Pulmonary artery endothelial cell (primary cell): ENCODE measurements at regions not wholly inside any gene's neighbourhood (a gene's known extent, or its start where the extent isn't known, plus 50 kb on each side); places are given as distances from the start of the nearest gene placed in this dataset.

ENCODE experiments used
- DNase-seq: peaks from one replicate; pipeline ENCODE4 v3.0.0-alpha.2; 2011; ENCODE audit warnings: low read depth, low spot score

DNA sequence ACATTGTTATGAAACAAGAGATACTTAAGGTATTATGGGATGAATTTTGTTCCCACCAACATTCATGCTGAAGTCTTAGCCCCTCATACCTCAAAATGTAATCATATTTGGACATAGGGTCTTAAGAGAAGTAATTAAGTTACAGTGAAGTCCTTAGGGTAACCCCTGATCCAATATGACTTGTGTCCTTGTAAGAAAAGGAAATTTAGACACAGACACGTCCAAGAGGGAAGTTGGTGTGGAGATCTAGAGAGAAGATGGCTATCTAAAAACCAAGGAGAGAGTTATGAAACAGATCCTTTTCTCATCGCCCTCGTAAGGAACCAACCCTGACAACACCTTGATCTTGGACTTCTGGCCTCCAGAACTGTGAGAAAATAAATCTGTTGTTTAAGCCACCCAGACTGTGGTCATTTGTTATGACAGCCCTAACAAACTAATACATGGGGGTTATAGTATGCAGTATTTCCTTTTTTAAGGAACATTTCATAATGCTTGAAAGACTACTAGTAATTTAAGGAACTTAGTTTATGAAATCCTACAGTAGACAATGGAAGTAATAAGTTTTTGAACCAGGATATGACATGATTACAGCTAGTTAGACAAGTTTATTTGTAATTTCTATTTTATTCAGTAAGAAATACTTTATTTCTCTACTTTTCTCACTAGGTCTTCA, 875.5 kb upstream of the ADGRL2 start:
- no peak for DNase-seq

DNA sequence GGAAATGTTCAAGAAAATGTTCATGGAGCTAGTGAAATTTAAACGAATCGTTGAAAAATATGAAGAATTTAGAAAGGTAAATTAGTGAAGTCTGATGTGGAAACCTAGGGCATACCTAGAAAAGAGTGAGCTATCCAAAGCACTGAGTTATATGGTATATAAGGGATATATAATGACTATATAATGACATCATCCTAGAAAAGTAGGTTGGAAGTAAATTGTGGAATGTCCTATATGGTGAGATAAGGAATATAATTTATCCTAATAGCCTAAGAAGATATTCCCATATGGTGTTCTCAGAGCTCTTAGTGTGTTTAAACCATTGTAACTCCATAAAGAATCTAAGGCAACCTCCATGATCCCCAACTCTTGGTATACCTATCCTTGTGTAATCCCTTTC, 876.4 kb upstream of the ADGRL2 start:
- DNase-seq = no peak

DNA sequence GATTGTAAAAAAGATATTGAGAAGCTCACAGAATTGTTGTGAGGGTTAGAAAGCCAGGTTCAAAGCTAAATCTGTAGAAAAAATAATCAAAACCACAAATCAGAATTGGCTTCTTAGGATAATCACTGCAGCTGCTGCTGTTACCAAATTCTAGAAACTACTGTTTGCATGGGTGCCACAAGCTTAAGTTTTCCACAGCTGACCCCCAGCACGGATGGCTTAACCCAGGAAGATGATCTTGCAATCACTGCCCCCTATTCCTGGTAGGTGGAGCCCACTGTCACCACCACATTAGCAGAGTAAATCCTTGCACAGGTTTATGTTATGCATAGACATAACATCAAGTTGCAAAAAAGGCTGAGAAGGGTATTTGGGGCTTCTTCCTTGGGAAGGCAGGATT, 877.8 kb upstream of the ADGRL2 start:
- no peak for DNase-seq

DNA sequence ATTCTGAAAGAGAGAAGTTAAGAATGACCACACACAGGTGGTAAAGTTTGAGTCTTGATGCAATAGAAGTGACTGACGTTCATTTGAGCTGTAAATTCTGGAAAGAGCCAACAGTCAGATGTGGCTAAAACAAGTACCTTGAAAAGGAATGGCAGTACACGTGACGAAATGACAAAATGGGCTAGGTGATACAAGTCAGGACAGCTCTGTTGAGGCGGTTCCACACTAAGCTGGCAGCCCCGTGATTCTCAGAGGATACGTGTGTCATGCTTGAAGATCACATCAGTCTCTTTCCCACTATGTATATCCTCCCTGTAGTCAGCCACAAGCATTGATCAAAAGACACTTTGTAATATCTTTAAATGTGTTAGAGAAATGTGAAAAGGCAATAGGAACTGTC, 881.3 kb upstream of the ADGRL2 start:
- no peak for DNase-seq

DNA sequence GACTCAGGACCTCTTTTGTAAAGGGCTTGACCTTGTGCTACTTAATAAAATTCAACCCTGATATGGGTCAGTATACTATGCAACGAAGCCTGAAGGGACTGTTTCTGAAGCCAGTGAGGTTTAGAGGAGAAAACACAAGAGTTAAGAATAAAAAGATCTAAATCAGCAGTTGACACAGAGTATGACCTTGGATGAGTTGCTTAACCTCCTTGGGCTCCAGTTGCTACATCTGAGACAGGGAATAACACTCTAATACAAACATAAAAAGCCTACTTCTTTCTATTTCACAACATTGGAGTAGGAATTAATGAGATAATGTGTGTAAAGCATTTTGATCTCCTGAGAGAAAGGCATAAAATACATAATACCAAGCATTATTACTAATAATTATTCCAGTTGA, 882.4 kb upstream of the ADGRL2 start:
- no peak for DNase-seq

DNA sequence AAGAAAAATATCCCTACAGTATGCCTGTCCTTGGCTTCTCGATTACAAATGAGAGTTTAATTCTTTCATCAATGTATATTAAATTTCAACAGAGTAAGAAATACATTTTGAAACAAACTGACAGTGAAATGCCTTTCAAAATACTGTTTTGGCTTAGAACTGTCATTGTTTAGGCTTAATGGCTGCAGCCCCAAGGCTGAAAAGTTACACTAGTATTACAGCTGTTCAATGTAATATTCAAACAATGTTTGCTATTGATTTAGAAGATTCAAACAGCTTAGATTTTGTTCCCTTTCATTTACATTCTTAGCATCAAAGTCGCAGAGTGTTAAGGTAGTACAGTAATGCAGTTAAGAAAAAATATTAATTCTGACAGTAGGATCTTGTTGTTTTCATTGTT, 882.9 kb upstream of the ADGRL2 start:
- no peak for DNase-seq

DNA sequence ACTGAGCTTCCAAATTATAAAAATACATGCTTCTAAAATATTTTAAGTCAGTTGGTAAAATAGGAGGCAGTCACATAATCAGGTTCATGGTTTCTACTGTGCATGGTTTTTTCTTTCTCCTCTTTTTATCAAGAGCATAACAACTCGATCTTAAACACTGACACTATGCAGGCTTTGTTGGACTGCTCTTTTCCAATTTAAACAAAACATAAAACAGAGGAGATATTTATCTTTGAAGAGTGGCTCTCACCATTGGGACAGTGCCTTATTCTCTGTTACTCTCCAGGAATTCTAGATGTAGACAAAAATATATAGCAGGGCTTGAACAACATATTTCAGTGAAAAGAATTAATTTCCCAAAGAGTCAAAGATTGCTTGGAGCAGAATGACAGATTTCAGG, 883.5 kb upstream of the ADGRL2 start:
- DNase-seq = no peak

DNA sequence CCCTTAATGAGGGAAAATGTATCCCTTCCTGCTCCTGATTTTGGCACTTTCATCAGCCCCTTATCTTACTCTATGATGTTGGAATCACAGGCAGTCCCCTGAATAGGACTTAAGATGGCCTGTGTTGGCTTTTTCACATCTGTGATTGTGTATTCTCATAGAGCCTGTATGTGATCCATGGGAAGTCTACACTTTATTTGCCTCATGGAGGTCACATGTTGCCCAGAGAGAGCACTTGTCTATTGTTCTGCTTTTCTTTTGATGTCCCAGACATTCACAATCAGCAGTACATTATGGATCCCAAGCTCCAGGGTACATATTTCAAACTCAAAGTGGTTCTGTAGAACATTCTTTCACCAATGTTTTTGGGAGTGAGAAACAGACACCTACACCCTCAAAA, 885.2 kb upstream of the ADGRL2 start:
- no peak for DNase-seq

DNA sequence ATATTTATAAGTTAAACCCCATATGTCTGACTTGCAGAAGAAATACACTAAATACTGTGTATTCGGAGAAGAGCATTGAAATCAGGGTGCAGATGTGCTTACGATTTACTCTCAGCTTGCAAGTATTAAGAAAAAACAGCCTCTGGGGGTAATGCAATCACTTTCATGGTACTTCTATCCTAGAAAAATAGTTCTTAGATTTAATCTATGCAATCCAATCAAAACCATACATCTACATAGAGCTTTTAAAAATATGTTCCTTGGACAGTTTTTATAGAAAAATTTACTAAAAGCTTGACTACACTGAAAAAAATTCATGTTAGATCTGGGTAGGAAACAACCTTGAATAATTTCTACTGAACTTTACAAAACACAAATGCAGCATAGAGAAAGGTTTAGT, 890.3 kb upstream of the ADGRL2 start:
- DNase-seq = no peak

DNA sequence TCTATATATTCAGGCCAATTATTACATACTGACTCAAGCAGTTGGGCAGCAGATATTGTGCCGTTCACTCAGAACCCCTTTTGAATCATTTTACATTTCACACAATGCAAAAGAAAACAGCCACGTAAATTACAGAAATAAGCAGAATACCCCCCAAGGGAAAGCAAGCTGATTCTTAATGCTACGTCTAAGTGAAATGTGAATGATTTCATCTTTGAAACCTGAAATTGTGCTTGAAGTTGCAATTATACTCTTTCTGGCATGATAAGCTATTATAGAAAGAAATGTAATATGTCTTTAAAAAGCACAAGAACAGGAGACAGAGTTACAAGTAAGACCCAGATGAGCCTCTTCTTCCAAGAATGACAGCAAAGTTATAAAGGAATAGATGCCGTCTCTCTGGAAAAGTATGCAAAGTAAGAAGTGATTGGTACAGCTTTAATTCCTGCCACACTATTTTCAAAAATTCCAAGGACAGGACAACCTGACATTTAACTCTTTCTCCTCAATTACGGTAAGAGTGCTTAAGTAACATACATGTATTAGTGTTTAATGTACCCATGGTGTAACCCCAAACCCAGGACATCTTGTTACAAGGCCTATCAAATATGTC, 891.5 kb upstream of the ADGRL2 start:
- no peak for DNase-seq

DNA sequence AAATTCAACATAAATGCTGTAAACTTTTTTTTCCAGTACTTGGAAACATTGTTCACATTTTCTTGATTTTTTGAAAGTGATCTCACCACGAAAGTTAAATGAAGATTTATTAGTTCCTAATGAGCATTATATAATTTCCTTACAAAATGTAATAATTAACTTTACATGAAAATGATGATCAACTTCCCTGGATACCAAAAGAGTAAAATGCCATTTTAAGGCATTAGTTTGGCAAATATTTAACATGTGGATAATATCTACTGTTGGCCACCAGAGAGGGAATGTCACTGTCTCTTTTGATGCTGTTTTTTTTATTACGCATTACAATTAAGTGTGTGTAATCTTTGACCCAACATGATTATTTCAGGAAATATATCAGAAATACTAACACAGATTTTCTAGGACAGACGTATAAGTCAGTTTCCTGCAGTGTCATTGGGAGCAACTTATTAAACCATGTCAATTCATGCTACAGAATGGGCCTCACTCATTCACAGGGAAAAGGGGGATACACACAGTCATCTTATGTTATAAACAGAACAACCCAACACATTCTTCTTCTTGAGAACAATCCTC, 903.9 kb upstream of the ADGRL2 start:
- no peak for DNase-seq

DNA sequence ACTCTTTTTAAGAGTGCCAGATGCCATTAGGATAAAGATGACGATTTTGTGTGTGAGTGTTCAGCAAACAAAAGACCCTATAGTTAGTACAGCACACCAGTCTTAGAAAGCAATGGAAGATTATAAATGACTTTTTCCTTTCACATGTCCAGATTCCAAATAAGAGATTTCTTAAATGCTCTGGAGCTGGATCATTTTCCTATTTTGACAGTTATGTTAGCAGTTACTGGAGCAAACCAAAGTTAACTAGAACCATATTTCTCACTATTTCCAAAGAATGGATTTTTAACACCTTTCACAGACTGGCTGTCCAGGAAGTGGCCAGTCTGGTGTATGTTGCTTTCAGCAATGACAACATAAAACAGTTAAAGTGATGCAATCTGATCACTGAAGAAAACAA, 905.8 kb upstream of the ADGRL2 start:
- DNase-seq = no peak

DNA sequence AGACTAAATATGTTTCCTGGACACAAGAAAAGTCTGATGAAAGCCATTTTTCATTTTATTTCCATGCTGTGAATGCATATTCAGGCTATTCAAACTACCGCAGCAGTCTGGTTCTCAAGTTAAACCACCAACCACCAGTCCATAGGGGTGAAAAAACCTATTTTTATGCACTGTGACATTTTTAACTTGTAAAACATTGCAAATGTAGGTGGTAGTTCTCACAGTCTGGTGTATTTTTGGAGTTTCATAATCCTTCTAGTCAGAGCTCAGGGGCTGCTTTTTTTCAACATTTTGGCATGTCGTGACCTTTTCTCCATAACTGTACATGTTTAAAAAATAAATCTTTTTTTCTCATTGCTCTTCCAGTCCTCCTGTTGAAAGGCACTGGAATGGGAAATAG, 907.6 kb upstream of the ADGRL2 start:
- DNase-seq = no peak

DNA sequence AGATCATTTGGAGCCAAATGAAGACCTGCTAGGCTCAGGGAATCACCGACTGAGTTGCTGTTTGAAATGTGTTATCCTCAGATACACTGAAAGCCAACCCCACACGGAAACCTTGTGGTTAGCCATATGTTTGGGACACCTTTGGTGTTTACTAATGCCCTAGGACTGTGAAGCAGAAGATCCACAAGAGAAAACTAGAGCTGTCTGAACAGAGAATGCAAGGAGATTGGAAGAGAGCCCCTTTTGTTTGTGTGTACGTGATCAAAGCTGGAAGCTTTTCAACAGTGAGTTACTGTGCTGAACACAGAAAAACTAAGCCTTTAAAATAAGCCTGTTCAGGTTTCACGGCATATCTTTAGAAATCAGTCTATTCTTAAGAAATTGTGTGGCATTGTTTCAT, 908.2 kb upstream of the ADGRL2 start:
- DNase-seq = no peak

DNA sequence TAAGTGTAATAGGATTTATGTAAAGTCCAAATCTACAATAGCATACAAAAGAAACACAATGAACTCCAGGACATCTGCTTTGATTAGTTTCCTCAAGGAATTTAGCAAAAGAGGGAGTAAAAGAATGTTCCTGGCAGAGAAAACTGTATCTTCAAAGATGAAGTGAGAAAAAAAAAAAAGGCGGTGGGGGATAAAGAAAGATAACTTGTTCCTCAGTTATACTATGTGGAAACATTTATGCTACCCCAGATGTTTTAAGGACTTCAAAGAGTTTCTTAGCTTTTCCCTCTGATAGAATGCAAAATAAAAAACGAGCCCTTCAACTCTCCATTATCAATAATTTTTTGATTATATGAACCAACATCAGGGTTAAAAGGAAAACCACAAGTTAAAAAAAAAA, 908.9 kb upstream of the ADGRL2 start:
- DNase-seq = no peak

DNA sequence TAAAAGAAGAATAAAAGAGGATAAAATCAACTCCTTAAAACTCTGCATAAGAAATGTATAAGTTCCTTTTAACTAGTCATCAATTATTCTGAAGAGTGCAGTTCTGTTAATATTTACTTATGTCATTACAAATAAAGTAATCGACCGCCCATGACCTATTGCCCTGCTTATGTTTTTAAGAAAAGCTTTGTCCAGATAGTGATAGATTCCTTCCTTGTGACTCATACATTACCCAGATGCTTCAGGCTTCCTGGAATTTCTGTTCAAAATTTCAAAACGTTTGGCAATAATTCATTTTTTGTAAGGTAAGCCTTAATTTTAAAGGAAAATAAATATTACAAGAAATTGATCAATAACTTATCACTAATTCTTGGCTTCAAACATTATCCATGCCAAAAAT, 918.2 kb upstream of the ADGRL2 start:
- DNase-seq = no peak

DNA sequence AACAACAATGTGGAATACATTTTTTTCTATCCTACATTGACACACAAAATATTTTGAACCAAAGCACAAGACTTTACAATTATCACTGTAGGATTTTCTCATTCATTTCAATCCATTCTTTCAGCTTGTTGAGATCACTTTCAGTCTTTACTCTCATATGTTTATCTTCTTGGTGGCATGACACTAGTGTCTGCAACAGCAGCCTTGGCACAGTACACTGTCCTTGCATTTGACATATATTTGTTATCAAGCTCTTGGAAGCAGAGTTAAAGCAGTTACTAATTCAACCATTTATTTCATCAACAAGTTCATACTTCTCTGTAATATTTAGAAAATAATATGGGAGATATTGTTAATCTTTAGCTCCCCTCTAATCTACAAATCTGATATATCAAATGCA, 922.4 kb upstream of the ADGRL2 start:
- DNase-seq = no peak

DNA sequence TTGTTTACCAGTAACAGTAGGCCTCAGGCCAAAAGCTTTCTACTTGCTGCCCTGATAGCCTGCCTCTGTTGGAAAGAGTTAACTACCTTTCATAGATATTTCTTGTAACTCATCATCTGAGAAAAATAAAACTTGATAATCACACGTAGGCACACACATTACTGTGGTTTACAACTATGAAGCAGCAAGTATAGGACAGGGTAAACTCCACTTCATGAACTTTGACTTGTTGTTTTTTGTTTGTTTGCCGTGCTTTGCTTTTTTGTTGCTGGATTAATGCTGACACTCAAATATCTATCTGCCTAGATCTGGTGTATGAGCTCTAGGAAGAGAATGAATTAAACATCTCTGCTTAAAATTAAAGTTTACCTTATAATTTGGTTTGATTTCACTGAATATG, 924.7 kb upstream of the ADGRL2 start:
- no peak for DNase-seq

DNA sequence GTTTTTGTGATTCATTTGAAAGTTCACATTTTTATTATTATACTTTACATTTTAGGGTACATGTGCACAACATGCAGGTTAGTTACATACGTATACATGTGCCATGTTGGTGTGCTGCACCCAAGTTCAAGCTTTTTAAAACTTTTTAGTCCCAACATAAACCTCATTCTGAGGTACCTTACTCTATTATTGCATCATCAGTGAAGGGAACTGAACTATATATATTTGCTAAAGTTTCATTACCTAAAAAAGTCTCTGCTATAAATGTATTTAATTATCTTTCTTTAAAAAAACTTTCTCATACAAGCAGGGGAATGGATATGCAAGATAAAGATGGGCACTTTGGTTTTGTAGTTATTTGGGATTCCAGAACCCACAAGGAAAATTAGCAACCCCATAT, 931.4 kb upstream of the ADGRL2 start:
- DNase-seq = no peak

DNA sequence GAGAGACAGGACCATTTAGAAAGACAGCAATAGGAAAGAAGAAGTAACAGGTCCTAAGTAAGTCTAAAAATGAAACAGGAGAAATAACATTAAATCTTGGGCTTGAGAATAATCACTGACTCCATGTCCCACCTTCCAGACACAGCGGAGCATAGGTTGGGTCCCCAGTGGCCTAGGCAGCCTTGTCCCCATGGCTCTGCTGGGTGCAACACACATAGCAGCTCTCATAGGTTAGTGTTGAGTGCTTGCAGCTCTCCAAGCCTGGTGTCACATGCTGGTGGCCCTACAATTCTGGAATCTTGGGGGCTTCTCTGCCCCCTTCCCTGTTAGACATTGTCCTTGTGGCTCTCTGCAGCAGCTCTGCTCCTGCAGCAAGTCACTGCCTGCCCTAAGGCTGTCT, 952.8 kb upstream of the ADGRL2 start:
- no peak for DNase-seq

DNA sequence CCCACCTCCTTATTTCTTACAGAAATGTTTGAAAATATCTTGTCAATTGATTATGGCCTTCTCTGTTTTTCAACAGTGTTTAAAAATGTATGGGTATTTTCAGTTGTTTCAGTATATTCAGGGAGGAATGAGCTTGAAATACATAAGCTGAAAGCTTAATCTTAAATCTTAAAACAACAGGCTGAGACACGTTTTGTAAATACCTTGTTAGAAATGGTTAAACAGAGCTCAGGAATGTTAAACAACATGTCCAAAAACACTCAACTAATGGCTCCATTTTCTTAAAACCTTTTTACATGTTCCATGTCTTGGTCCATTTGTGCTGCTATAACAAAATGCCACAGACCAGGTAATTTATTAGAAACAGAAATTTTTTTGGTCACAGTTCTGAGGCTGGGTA, 953.8 kb upstream of the ADGRL2 start:
- no peak for DNase-seq

DNA sequence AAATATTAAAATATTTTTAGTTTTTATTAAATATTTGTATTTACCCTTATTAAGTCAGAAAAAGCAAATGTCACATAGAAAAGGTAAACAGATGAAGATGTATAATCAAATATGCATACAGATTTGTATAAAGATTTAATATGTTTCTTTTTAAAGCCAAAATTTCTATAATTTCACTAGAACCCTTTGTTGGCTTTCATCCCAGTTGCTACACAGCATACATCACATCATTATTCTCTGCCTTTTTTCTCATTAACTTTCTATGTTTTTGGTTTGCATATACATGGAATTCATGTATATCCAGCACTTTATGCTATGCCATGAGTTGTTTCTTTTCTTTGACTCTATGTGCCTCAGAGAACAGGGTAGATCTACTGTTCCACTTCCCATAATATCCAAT, 957.9 kb upstream of the ADGRL2 start:
- DNase-seq = no peak

DNA sequence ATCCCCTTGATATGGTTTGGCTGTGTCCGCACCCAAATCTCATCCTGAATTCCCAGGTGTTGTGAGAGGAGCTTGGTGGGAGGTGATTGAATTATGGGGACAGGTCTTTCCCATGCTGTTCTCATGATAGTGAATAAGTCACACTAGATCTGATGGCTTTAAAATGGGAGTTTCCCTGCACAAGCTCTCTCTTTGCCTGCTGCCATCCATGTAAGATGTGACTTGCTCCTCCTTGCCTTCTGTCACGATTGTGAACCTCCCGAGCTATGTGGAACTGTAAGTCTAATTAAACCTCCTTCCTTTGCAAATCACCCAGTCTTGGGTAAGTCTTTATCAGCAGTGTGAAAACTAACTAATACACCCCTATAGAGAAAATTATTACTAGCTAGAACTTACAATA, 959.5 kb upstream of the ADGRL2 start:
- no peak for DNase-seq
